SH-SY5Y (cell line): ENCODE measurements at regions not wholly inside any gene's neighbourhood (a gene's known extent, or its start where the extent isn't known, plus 50 kb on each side); places are given as distances from the start of the nearest gene placed in this dataset.
A peak's percentile ranks its signal among the peaks of the same experiment; 100 is the strongest.

Source experiments
- GATA2 ChIP-seq: IDR thresholded peaks from 2 replicates; pipeline ENCODE4 v1.6.1; 2011; ENCODE audit warnings: mild to moderate bottlenecking, low read depth, low read length
- GATA3 ChIP-seq: IDR thresholded peaks from 2 replicates; pipeline ENCODE4 v1.6.1; 2011; ENCODE audit warnings: low read depth, mild to moderate bottlenecking, low read length, moderate library complexity

- TF ChIP-seq GATA2 (0 out of 2 replicates have a peak, but pooled peaks have one; percentile 14), GATA3 (no peak)
Measured at GRCh38 chrX:39518476-39519029, 579.2 kb downstream of the BCOR start.
